K562 (cell line): ENCODE measurements at regions not wholly inside any gene's neighbourhood (a gene's known extent, or its start where the extent isn't known, plus 50 kb on each side); places are given as distances from the start of the nearest gene placed in this dataset.
A peak's percentile ranks its signal among the peaks of the same experiment; 100 is the strongest.

ENCODE experiments used
- FIP1L1 ChIP-seq: fragments of 200-400 bp; formaldehyde crosslinking; IDR thresholded peaks from 2 replicates; pipeline ENCODE4 v1.6.1; 2018; ENCODE audit warnings: mild to moderate bottlenecking, low read depth, low read length; ENCODE audit not compliant: poor library complexity, severe bottlenecking
- ID3 ChIP-seq, 2 experiments: fragments of 250-450 bp in 1 of 2; fragments of 450-650 bp in 1 of 2; sonication (Bioruptor Pico) in 1 of 2; IDR thresholded peaks; 2 replicates each; pipeline versions ENCODE4 v1.6.1 to v1.8.0; 2016 to 2021; ENCODE audit warnings: mild to moderate bottlenecking in 2 of 2, moderate library complexity in 2 of 2, missing compliant biosample characterization in 1 of 2, missing genetic modification characterization in 1 of 2
- IRF1 ChIP-seq: sonication (generic); formaldehyde crosslinking; IDR thresholded peaks from 2 replicates; pipeline ENCODE4 v1.8.0; 2022; ENCODE audit warnings: missing genetic modification reagents, mild to moderate bottlenecking, borderline replicate concordance
- MAZ ChIP-seq, 2 experiments: fragments of 450-650 bp in 1 of 2; sonication (generic) in 1 of 2; formaldehyde crosslinking; IDR thresholded peaks in 1 of 2; conservative IDR thresholded peaks in 1 of 2; 2 replicates each; pipeline versions ENCODE4 v1.4.0 to v1.5.0; 2020; ENCODE audit warnings: mild to moderate bottlenecking in 1 of 2, missing genetic modification reagents in 1 of 2
- NRF1 ChIP-seq, 2 experiments: fragments of 450-650 bp; IDR thresholded peaks in 1 of 2; conservative IDR thresholded peaks in 1 of 2; 2 replicates each; pipeline ENCODE4 v1.6.1; 2014; ENCODE audit warnings: mild to moderate bottlenecking in 2 of 2
- PHB ChIP-seq: fragments of 250-450 bp; sonication (Bioruptor Pico); IDR thresholded peaks from 2 replicates; pipeline ENCODE4 v1.5.0; 2021
- REST ChIP-seq, 2 experiments: fragments of 450-650 bp; formaldehyde crosslinking in 1 of 2; IDR thresholded peaks; 2 replicates each; pipeline versions ENCODE4 v1.4.0 to v1.6.1; 2014 to 2020; ENCODE audit warnings: mild to moderate bottlenecking in 2 of 2, borderline replicate concordance in 1 of 2, low read depth in 1 of 2
- SMC3 ChIP-seq: conservative IDR thresholded peaks from 2 replicates; pipeline ENCODE4 v1.6.1; 2011; ENCODE audit warnings: low read depth, low read length, improper control_type of control experiment; ENCODE audit not compliant: insufficient read depth
- ZNF668 ChIP-seq: fragments of 250-450 bp; sonication (Bioruptor Pico); IDR thresholded peaks from 2 replicates; pipeline ENCODE4 v1.8.0; 2022; ENCODE audit warnings: mild to moderate bottlenecking, inconsistent platforms
- TF ChIP-seq, protein P1 (sequence below): IDR thresholded peaks from 2 replicates; pipeline ENCODE4 v1.6.1; 2011; ENCODE audit warnings: borderline replicate concordance, low read depth, mild to moderate bottlenecking, moderate library complexity, low read length; ENCODE audit not compliant: insufficient read depth, poor library complexity, severe bottlenecking

GRCh38 chr5:171629628-171630349, 155.8 kb upstream of the SMIM23 start (continued):
- TF ChIP-seq ZNF668 (CRISPR knock-in tag): no peak
- TF ChIP-seq MAZ (CRISPR knock-in tag; conservative IDR thresholded peaks at IDR 0.05 in 1 of 2, IDR thresholded peaks at IDR 0.05 in 1 of 2): 0 out of 4 replicates have a peak, but pooled peaks of 1 of the 2 experiments have one; percentile 33
- no peak for TF ChIP-seq IRF1 (CRISPR knock-in tag)
- TF ChIP-seq PHB (CRISPR knock-in tag): no peak
- no peak for TF ChIP-seq ID3 (CRISPR knock-in tag; IDR thresholded peaks at IDR 0.05)
- TF ChIP-seq ID3 (tag; IDR thresholded peaks at IDR 0.05): no peak
- TF ChIP-seq FIP1L1: no peak
- peak; percentile 83 to 85 for TF ChIP-seq NRF1 (conservative IDR thresholded peaks at IDR 0.05 in 1 of 2, IDR thresholded peaks at IDR 0.05 in 1 of 2)
- TF ChIP-seq REST (IDR thresholded peaks at IDR 0.05; ENCODE audit: borderline replicate concordance): peak; percentile 45; the same call in 1 of the 2 replicates
- TF ChIP-seq REST (CRISPR knock-in tag; IDR thresholded peaks at IDR 0.05; ENCODE audit: low read depth): no peak
- TF ChIP-seq, protein P1, sequence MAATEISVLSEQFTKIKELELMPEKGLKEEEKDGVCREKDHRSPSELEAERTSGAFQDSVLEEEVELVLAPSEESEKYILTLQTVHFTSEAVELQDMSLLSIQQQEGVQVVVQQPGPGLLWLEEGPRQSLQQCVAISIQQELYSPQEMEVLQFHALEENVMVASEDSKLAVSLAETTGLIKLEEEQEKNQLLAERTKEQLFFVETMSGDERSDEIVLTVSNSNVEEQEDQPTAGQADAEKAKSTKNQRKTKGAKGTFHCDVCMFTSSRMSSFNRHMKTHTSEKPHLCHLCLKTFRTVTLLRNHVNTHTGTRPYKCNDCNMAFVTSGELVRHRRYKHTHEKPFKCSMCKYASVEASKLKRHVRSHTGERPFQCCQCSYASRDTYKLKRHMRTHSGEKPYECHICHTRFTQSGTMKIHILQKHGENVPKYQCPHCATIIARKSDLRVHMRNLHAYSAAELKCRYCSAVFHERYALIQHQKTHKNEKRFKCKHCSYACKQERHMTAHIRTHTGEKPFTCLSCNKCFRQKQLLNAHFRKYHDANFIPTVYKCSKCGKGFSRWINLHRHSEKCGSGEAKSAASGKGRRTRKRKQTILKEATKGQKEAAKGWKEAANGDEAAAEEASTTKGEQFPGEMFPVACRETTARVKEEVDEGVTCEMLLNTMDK: peak; percentile 66
- peak; percentile 45; the same call in 1 of the 2 replicates for TF ChIP-seq SMC3
- TF ChIP-seq, all 486 proteins: peak for 9
